SH-SY5Y (cell line): ENCODE measurements at regions not wholly inside any gene's neighbourhood (a gene's known extent, or its start where the extent isn't known, plus 50 kb on each side); places are given as distances from the start of the nearest gene placed in this dataset.

Source experiments
- GATA2 ChIP-seq: IDR thresholded peaks from 2 replicates; pipeline ENCODE4 v1.6.1; 2011; ENCODE audit warnings: mild to moderate bottlenecking, low read depth, low read length
- GATA3 ChIP-seq: IDR thresholded peaks from 2 replicates; pipeline ENCODE4 v1.6.1; 2011; ENCODE audit warnings: low read depth, mild to moderate bottlenecking, low read length, moderate library complexity

GRCh38 chr2:4047961-4048891, 344.9 kb downstream of the DCDC2C start:
- TF ChIP-seq GATA2 = no peak
- no peak for TF ChIP-seq GATA3

- TF ChIP-seq GATA3 (no peak), GATA2 (no peak)
Observed at GRCh38 chr2:4049463-4049862, 346.1 kb downstream of the DCDC2C start.

GRCh38 chr2:4053769-4054493, 350.6 kb downstream of the DCDC2C start:
- TF ChIP-seq GATA3 = no peak
- no peak for TF ChIP-seq GATA2

GRCh38 chr2:4066217-4066616, 362.8 kb downstream of the DCDC2C start:
- TF ChIP-seq GATA2 (no peak), GATA3 (no peak)

GRCh38 chr2:4073026-4073569, 369.7 kb downstream of the DCDC2C start:
- TF ChIP-seq GATA3 (no peak), GATA2 (no peak)

- no peak for TF ChIP-seq GATA2
- TF ChIP-seq GATA3 = no peak
Observed at GRCh38 chr2:4077017-4077416, 373.6 kb downstream of the DCDC2C start.

- TF ChIP-seq GATA3 = no peak
- no peak for TF ChIP-seq GATA2
Observed at GRCh38 chr2:4085186-4085585, 381.8 kb downstream of the DCDC2C start.

- TF ChIP-seq GATA3 (no peak), GATA2 (peak; percentile 8; the same call in 1 of the 2 replicates)
Observed at GRCh38 chr2:4090668-4091630, 387.6 kb downstream of the DCDC2C start.

GRCh38 chr2:4091869-4092268, 388.5 kb downstream of the DCDC2C start:
- TF ChIP-seq GATA2 (no peak), GATA3 (no peak)

- no peak for TF ChIP-seq GATA2
- TF ChIP-seq GATA3 = no peak
Observed at GRCh38 chr2:4094743-4095142, 391.4 kb downstream of the DCDC2C start.

- TF ChIP-seq GATA3 = no peak
- 0 out of 2 replicates have a peak, but pooled peaks have one; percentile 5 for TF ChIP-seq GATA2
Observed at GRCh38 chr2:4096978-4097766, 393.8 kb downstream of the DCDC2C start.

GRCh38 chr2:4098137-4098536, 394.8 kb downstream of the DCDC2C start:
- TF ChIP-seq GATA2 (no peak), GATA3 (no peak)

GRCh38 chr2:4101936-4102335, 398.6 kb downstream of the DCDC2C start:
- TF ChIP-seq GATA2 (no peak), GATA3 (no peak)

GRCh38 chr2:4107179-4107578, 403.8 kb downstream of the DCDC2C start:
- TF ChIP-seq GATA2 (no peak), GATA3 (no peak)

- TF ChIP-seq GATA3 (no peak), GATA2 (no peak)
Observed at GRCh38 chr2:4110273-4110672, 406.9 kb downstream of the DCDC2C start.
